K562 (cell line): ENCODE measurements at regions not wholly inside any gene's neighbourhood (a gene's known extent, or its start where the extent isn't known, plus 50 kb on each side); places are given as distances from the start of the nearest gene placed in this dataset.

Source experiments
- ASH1L ChIP-seq: fragments of 450-650 bp; IDR thresholded peaks from 2 replicates; pipeline ENCODE4 v1.6.1; 2018; ENCODE audit warnings: borderline replicate concordance, mild to moderate bottlenecking, low read depth; ENCODE audit not compliant: partially characterized antibody
- CEBPZ ChIP-seq: fragments of 150-350 bp; IDR thresholded peaks from 2 replicates; pipeline ENCODE4 v1.6.1; 2014; ENCODE audit warnings: low read depth, mild to moderate bottlenecking, low read length, borderline replicate concordance
- DLX4 ChIP-seq: fragments of 250-450 bp; sonication (Bioruptor Pico); IDR thresholded peaks from 2 replicates; pipeline ENCODE4 v1.6.1; 2021; ENCODE audit warnings: mild to moderate bottlenecking
- ELK3 ChIP-seq: fragments of 450-650 bp; formaldehyde crosslinking; IDR thresholded peaks from 2 replicates; pipeline ENCODE4 v1.4.0; 2020; ENCODE audit warnings: mild to moderate bottlenecking
- FOXK1 ChIP-seq: sonication (generic); formaldehyde crosslinking; IDR thresholded peaks from 2 replicates; pipeline ENCODE4 v1.8.0; 2022; ENCODE audit warnings: missing genetic modification reagents, mild to moderate bottlenecking, borderline replicate concordance
- GATAD2A ChIP-seq: fragments of 450-650 bp; IDR thresholded peaks from 2 replicates; pipeline ENCODE4 v1.6.1; 2017
- HNRNPL ChIP-seq: fragments of 200-400 bp; formaldehyde crosslinking; IDR thresholded peaks from 2 replicates; pipeline ENCODE4 v1.6.1; 2017; ENCODE audit warnings: low read depth, mild to moderate bottlenecking, low read length
- IRF9 ChIP-seq: fragments of 450-650 bp; IDR thresholded peaks from 2 replicates; pipeline ENCODE4 v1.6.1; 2016; ENCODE audit warnings: missing biosample characterization, missing genetic modification characterization
- KAT2B ChIP-seq: IDR thresholded peaks from one replicate; pipeline ENCODE4 v1.6.1; 2012; ENCODE audit warnings: low read depth, mild to moderate bottlenecking, control low read depth, inconsistent platforms, low read length, moderate library complexity
- NCOA1 ChIP-seq: fragments of 450-650 bp; IDR thresholded peaks from 2 replicates; pipeline ENCODE4 v1.6.1; 2016; ENCODE audit warnings: low read depth
- OTX1 ChIP-seq: fragments of 450-650 bp; formaldehyde crosslinking; IDR thresholded peaks from 2 replicates; pipeline ENCODE4 v1.4.0; 2022; ENCODE audit warnings: mild to moderate bottlenecking
- TAF9B ChIP-seq: fragments of 450-650 bp; IDR thresholded peaks from 2 replicates; pipeline ENCODE4 v1.6.1; 2018; ENCODE audit warnings: mild to moderate bottlenecking; ENCODE audit not compliant: partially characterized antibody
- TFE3 ChIP-seq: fragments of 450-650 bp; formaldehyde crosslinking; IDR thresholded peaks from 2 replicates; pipeline ENCODE4 v1.4.0; 2020; ENCODE audit warnings: mild to moderate bottlenecking, mixed read lengths
- ZBTB34 ChIP-seq: fragments of 250-450 bp; sonication (Bioruptor Pico); IDR thresholded peaks from 2 replicates; pipeline ENCODE4 v1.8.0; 2021; ENCODE audit warnings: mild to moderate bottlenecking, moderate library complexity
- ZKSCAN3 ChIP-seq: fragments of 250-450 bp; sonication (Bioruptor Pico); IDR thresholded peaks from 2 replicates; pipeline ENCODE4 v1.4.0; 2020
- ZNF212 ChIP-seq: fragments of 450-650 bp; formaldehyde crosslinking; IDR thresholded peaks from 2 replicates; pipeline ENCODE4 v1.4.0; 2020; ENCODE audit warnings: mild to moderate bottlenecking
- ZNF282 ChIP-seq: sonication (generic); formaldehyde crosslinking; IDR thresholded peaks from 2 replicates; pipeline ENCODE4 v1.8.1; 2023; ENCODE audit warnings: missing genetic modification reagents
- ZNF639 ChIP-seq, 2 experiments: fragments of 200-800 bp in 1 of 2; sonication (Bioruptor generic) in 1 of 2; sonication (generic) in 1 of 2; formaldehyde crosslinking in 1 of 2; IDR thresholded peaks in 1 of 2; conservative IDR thresholded peaks in 1 of 2; 2 replicates each; pipeline versions ENCODE4 v1.5.0 to v1.6.1; 2016 to 2020; ENCODE audit warnings: missing compliant biosample characterization in 1 of 2, missing genetic modification characterization in 1 of 2, missing genetic modification reagents in 1 of 2

GRCh38 chrX:40434947-40435346 lies 145.8 kb upstream of the ATP6AP2 start (continued):
- TF ChIP-seq ZNF212 (no peak), ZNF282 (CRISPR knock-in tag) (no peak), DLX4 (CRISPR knock-in tag) (no peak), IRF9 (tag) (no peak), ZNF639 (CRISPR knock-in tag; conservative IDR thresholded peaks at IDR 0.05 in 1 of 2, IDR thresholded peaks at IDR 0.05 in 1 of 2) (no peak), ELK3 (no peak), FOXK1 (CRISPR knock-in tag) (no peak), KAT2B (no peak), OTX1 (CRISPR knock-in tag) (no peak), GATAD2A (no peak), HNRNPL (no peak), TFE3 (CRISPR knock-in tag) (no peak), CEBPZ (no peak), ZKSCAN3 (no peak), NCOA1 (no peak), TAF9B (peak; percentile 48), ASH1L (no peak), ZBTB34 (CRISPR knock-in tag) (no peak)
